ENCODE measurements at regions not wholly inside any gene's neighbourhood (a gene's known extent, or its start where the extent isn't known, plus 50 kb on each side); places are given as distances from the start of the nearest gene placed in this dataset.
A peak's percentile ranks its signal among the peaks of the same experiment; 100 is the strongest.

DNA sequence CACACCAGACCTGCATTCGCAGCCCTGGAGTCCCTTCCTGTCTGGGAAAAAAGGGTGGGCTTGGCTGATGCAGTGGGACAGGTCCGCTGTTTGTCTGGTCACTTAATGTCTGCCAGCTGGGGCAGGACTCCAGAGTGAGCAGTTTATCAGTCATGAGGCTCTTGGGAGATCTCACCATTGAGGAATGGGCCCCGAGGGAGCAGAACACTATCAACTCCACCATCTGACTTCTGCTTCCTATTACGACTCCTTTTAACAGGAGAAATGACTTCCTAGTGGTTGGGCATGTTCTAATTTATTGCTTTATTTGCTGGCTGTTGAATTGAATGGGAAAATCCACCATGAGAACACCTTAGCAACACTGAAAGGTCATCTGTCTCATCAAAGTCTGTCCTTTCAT lies 182.5 kb upstream of the RASSF8 start:
- Mint-ChIP-seq H3K9me3 (no peaks in the 10 kb centered on the region), H3K27me3 (ENCODE audit: insufficient read depth, low read depth) (no peaks in the 10 kb centered on the region), H3K36me3 (no peaks in the 10 kb centered on the region), H3K4me3 (no peak overlapping the region), H3K27ac (no peak overlapping the region), H3K4me1 (peaks cover 14% of the 10 kb centered on the region)
- TF ChIP-seq EZH2 (IDR thresholded peaks at IDR 0.05) (no peak), EZH2phosphoT487 (IDR thresholded peaks at IDR 0.05) (no peak)
- TF ChIP-seq, protein P1, sequence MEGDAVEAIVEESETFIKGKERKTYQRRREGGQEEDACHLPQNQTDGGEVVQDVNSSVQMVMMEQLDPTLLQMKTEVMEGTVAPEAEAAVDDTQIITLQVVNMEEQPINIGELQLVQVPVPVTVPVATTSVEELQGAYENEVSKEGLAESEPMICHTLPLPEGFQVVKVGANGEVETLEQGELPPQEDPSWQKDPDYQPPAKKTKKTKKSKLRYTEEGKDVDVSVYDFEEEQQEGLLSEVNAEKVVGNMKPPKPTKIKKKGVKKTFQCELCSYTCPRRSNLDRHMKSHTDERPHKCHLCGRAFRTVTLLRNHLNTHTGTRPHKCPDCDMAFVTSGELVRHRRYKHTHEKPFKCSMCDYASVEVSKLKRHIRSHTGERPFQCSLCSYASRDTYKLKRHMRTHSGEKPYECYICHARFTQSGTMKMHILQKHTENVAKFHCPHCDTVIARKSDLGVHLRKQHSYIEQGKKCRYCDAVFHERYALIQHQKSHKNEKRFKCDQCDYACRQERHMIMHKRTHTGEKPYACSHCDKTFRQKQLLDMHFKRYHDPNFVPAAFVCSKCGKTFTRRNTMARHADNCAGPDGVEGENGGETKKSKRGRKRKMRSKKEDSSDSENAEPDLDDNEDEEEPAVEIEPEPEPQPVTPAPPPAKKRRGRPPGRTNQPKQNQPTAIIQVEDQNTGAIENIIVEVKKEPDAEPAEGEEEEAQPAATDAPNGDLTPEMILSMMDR (IDR thresholded peaks at IDR 0.05), result no peak
- Histone ChIP-seq H3K9me3 (ENCODE audit: low read depth) (no peaks in the 10 kb centered on the region), H3K9ac (no peak overlapping the region), H3K27me3 (no peaks in the 10 kb centered on the region), H3K4me3 (no peak overlapping the region), H3F3A (ENCODE audit: low read depth) (no peaks in the 10 kb centered on the region), H3K36me3 (no peaks in the 10 kb centered on the region), H3K79me2 (ENCODE audit: low read depth) (no peaks in the 10 kb centered on the region), H3K4me1 (peaks cover 7% of the 10 kb centered on the region), H2AFZ (replicated peaks) (peak overlapping the region; percentile 67), H3K4me2 (no peak overlapping the region), H4K20me1 (ENCODE audit: low read depth) (no peaks in the 10 kb centered on the region), H3K27ac (no peak overlapping the region)
- no peak for DNase-seq (ENCODE audit: low spot score)

DNA sequence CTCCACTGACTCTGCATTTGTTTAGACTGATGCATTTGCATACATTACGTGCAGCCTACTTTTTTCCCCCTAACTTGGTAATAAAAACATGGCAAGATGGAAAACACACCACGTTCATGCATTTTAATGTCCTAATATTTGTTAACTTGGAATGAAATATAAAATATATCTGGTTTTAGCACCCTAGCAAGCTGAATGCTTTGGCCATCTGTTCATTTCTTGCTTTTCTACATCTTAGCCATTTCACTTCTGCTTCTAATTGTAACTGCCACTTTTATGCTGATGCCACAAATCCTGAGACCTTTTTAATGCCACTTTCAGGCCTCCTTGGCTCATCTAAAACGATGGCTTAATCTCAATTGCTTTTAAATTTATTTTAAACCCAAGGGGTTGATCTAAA lies 177.7 kb upstream of the RASSF8 start:
- Histone ChIP-seq H3K9ac (no peak overlapping the region), H4K20me1 (ENCODE audit: low read depth) (no peaks in the 10 kb centered on the region), H3K36me3 (no peaks in the 10 kb centered on the region), H3F3A (ENCODE audit: low read depth) (no peaks in the 10 kb centered on the region), H2AFZ (replicated peaks) (no peak overlapping the region), H3K9me3 (ENCODE audit: low read depth) (no peaks in the 10 kb centered on the region), H3K79me2 (ENCODE audit: low read depth) (no peaks in the 10 kb centered on the region), H3K27ac (no peak overlapping the region), H3K27me3 (no peaks in the 10 kb centered on the region), H3K4me1 (no peaks in the 10 kb centered on the region), H3K4me3 (no peak overlapping the region), H3K4me2 (no peak overlapping the region)
- H3K27ac Mint-ChIP-seq, result no peak overlapping the region
- no peaks in the 10 kb centered on the region for H3K27me3 Mint-ChIP-seq (ENCODE audit: insufficient read depth, low read depth)
- DNase-seq (ENCODE audit: low spot score), result no peak
- TF ChIP-seq EZH2phosphoT487 (IDR thresholded peaks at IDR 0.05) (no peak), EZH2 (IDR thresholded peaks at IDR 0.05) (no peak)
- TF ChIP-seq, protein P1 (IDR thresholded peaks at IDR 0.05), result no peak
- H3K36me3 Mint-ChIP-seq, result no peaks in the 10 kb centered on the region
- H3K4me3 Mint-ChIP-seq, result no peak overlapping the region
- no peaks in the 10 kb centered on the region for H3K9me3 Mint-ChIP-seq
- peaks cover 15% of the 10 kb centered on the region for H3K4me1 Mint-ChIP-seq

DNA sequence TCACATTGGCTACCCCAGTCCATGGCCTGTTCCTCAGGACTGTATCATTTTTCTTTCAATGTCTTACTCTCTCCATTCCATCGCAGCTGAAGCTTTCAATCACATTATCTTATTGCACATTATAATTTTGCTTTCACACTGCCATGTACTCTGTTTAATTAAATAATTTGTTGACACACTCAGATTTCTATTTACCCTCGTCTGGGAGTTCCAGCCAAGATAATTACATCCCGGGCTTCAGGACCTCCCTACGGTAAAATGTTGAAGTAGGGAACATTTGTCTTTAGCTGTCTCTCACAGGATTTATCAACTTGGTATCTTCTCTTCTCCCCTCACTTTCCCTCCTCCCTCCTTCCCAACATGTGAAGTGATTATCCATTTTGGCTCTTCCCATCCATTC lies 177.2 kb upstream of the RASSF8 start:
- no peak overlapping the region for H3K9ac ChIP-seq
- H3K27ac ChIP-seq, result no peak overlapping the region
- no peak overlapping the region for H3K4me3 ChIP-seq
- H3K4me2 ChIP-seq, result no peak overlapping the region
- H3K9me3 Mint-ChIP-seq, result no peaks in the 10 kb centered on the region
- H4K20me1 ChIP-seq (ENCODE audit: low read depth), result no peaks in the 10 kb centered on the region
- H2AFZ ChIP-seq (replicated peaks), result no peak overlapping the region
- H3K36me3 ChIP-seq, result no peaks in the 10 kb centered on the region
- H3K79me2 ChIP-seq (ENCODE audit: low read depth), result no peaks in the 10 kb centered on the region
- no peaks in the 10 kb centered on the region for H3F3A ChIP-seq (ENCODE audit: low read depth)
- no peaks in the 10 kb centered on the region for H3K36me3 Mint-ChIP-seq
- peaks cover 10% of the 10 kb centered on the region for H3K4me1 Mint-ChIP-seq
- no peaks in the 10 kb centered on the region for H3K4me1 ChIP-seq
- TF ChIP-seq EZH2 (IDR thresholded peaks at IDR 0.05) (no peak), EZH2phosphoT487 (IDR thresholded peaks at IDR 0.05) (no peak)
- TF ChIP-seq, protein P1 (IDR thresholded peaks at IDR 0.05), result no peak
- H3K9me3 ChIP-seq (ENCODE audit: low read depth), result no peaks in the 10 kb centered on the region
- H3K4me3 Mint-ChIP-seq, result no peak overlapping the region
- H3K27ac Mint-ChIP-seq, result no peak overlapping the region
- no peaks in the 10 kb centered on the region for H3K27me3 ChIP-seq
- DNase-seq (ENCODE audit: low spot score), result no peak
- no peaks in the 10 kb centered on the region for H3K27me3 Mint-ChIP-seq (ENCODE audit: insufficient read depth, low read depth)

DNA sequence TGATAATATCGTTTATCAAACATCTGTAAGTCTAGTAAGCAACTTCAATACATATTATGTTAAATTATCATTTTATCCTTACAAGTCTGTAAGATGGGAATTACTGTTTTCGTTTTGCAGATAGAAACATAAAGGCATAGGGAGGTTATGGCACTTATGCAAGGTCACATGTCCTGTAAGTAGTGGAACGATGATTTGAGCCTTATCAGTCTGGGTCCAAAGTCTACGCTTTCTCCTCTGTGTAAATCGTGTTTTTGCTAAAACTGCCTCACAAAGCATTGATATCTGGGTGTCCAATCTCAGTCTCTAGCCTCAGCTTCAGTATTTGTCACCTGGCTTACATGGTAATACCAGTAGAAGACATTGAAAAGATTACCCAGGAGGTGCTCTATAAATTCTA lies 174.9 kb upstream of the RASSF8 start:
- DNase-seq (ENCODE audit: low spot score), result no peak
- no peaks in the 10 kb centered on the region for H3K79me2 ChIP-seq (ENCODE audit: low read depth)
- no peak overlapping the region for H2AFZ ChIP-seq (replicated peaks)
- H4K20me1 ChIP-seq (ENCODE audit: low read depth), result no peaks in the 10 kb centered on the region
- H3F3A ChIP-seq (ENCODE audit: low read depth), result no peaks in the 10 kb centered on the region
- no peaks in the 10 kb centered on the region for H3K27me3 ChIP-seq
- no peak overlapping the region for H3K9ac ChIP-seq
- H3K4me1 ChIP-seq, result no peaks in the 10 kb centered on the region
- no peak overlapping the region for H3K27ac Mint-ChIP-seq
- no peaks in the 10 kb centered on the region for H3K36me3 Mint-ChIP-seq
- no peaks in the 10 kb centered on the region for H3K9me3 Mint-ChIP-seq
- H3K36me3 ChIP-seq, result no peaks in the 10 kb centered on the region
- TF ChIP-seq EZH2 (IDR thresholded peaks at IDR 0.05) (no peak), EZH2phosphoT487 (IDR thresholded peaks at IDR 0.05) (no peak)
- TF ChIP-seq, protein P1 (IDR thresholded peaks at IDR 0.05), result no peak
- H3K27ac ChIP-seq, result no peak overlapping the region
- H3K4me2 ChIP-seq, result no peak overlapping the region
- H3K9me3 ChIP-seq (ENCODE audit: low read depth), result no peaks in the 10 kb centered on the region
- H3K4me3 Mint-ChIP-seq, result no peak overlapping the region
- H3K4me1 Mint-ChIP-seq, result peaks cover 8% of the 10 kb centered on the region
- H3K4me3 ChIP-seq, result no peak overlapping the region
- no peaks in the 10 kb centered on the region for H3K27me3 Mint-ChIP-seq (ENCODE audit: insufficient read depth, low read depth)

Data from neural progenitor cell (in vitro differentiated cells).